Fibroblast of the aortic adventitia (primary cell): ENCODE measurements at regions not wholly inside any gene's neighbourhood (a gene's known extent, or its start where the extent isn't known, plus 50 kb on each side); places are given as distances from the start of the nearest gene placed in this dataset.
A peak's percentile ranks its signal among the peaks of the same experiment; 100 is the strongest.

Source experiments
- DNase-seq: peaks from one replicate; pipeline ENCODE4 v3.0.0-alpha.2; 2010; ENCODE audit warnings: low read depth
- H3K4me3 ChIP-seq: 2 replicates; pipeline ENCODE4 v1.5.1; 2011; ENCODE audit warnings: low read depth, mild to moderate bottlenecking, control low read depth, low read length, moderate library complexity
- TF ChIP-seq, protein P1 (sequence below): IDR thresholded peaks from 2 replicates; pipeline ENCODE4 v1.5.1; 2011; ENCODE audit warnings: mild to moderate bottlenecking, low read length, control low read depth, inconsistent platforms; ENCODE audit not compliant: insufficient read depth

DNA sequence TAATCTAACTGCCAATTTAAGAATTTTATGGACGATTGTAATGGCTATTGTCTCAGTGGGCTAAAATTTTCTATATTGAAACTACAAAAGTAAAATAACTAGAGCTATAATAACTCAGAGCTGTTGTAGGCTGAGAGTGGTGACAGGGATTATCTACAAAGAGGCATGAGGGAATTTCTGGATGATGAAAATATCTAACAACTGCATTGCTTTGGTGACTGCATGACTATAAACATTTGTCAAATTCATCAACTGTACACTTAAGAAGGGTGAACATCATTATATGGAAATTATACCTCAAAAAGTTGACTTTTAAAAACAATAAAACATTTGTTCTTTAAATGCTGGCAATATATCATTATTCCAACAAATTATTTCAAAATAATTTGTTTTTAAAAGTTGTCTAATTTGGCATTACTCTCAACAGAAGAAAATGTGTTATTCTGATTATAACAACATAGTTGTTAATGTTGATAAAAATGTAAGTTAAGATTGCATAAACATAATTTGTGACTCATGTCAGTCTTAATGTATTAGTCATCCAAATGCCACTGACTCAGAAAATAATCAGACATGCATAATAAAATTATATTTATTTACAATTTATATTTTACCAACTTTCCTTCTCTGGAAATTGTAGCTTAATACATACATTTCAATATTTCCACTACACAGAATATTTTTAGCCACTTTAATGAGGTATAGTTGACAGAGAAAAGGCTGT, 865.1 kb upstream of the VRK2 start:
- TF ChIP-seq, protein P1, sequence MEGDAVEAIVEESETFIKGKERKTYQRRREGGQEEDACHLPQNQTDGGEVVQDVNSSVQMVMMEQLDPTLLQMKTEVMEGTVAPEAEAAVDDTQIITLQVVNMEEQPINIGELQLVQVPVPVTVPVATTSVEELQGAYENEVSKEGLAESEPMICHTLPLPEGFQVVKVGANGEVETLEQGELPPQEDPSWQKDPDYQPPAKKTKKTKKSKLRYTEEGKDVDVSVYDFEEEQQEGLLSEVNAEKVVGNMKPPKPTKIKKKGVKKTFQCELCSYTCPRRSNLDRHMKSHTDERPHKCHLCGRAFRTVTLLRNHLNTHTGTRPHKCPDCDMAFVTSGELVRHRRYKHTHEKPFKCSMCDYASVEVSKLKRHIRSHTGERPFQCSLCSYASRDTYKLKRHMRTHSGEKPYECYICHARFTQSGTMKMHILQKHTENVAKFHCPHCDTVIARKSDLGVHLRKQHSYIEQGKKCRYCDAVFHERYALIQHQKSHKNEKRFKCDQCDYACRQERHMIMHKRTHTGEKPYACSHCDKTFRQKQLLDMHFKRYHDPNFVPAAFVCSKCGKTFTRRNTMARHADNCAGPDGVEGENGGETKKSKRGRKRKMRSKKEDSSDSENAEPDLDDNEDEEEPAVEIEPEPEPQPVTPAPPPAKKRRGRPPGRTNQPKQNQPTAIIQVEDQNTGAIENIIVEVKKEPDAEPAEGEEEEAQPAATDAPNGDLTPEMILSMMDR, result no peak
- peak; percentile 5 for DNase-seq

DNA sequence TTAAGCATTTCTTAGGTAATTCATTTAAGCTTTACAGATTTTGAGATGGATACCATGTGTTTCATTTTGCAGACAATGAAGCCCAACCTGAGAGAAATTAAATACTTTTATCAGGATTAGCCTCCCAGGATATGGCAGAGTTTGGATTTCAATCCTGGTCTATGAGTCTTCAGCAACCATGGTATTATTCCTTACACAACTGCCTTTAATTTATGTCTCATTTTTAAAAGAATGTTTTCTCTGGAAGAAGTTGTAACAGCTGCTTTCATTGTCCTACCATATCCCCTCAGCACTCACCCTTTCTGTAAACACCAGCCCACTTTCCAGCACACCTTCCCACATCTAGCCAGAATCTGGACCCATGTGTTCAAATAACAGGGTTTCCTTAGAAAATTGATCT, 863.7 kb upstream of the VRK2 start:
- DNase-seq, result peak; percentile 6
- no peak overlapping the region for H3K4me3 ChIP-seq
- TF ChIP-seq, protein P1, result no peak

More for the DNA sequence above, 865.1 kb upstream of the VRK2 start:
- no peak overlapping the region for H3K4me3 ChIP-seq

GRCh38 chr2:57185568-57185967, 861.0 kb upstream of the VRK2 start:
- TF ChIP-seq, protein P1, result no peak
- DNase-seq, result no peak
- H3K4me3 ChIP-seq, result no peak overlapping the region

DNA sequence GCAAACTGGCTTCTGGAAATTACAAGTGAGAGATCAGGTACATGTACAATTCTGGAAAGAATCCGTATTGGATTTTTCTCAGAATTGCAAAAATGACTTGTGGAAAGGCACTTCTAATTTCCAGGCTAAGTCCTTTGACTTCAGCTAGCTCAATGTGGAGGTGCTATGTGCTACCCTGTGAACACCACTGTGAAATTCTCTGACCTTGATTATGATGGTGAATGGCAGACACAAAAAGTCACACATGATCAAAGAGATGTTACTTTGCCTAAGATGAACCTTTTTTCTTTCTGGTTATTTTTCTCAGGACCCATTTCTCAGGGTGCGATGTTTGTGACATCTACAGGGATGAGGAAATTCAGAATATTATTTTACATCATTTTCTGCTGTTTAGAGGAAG, 856.6 kb upstream of the VRK2 start:
- no peak for DNase-seq
- TF ChIP-seq, protein P1, result no peak
- H3K4me3 ChIP-seq, result no peak overlapping the region

- DNase-seq, result no peak
- no peak overlapping the region for H3K4me3 ChIP-seq
- TF ChIP-seq, protein P1, result no peak
Observed at GRCh38 chr2:57199663-57200062, 846.9 kb upstream of the VRK2 start.

DNA sequence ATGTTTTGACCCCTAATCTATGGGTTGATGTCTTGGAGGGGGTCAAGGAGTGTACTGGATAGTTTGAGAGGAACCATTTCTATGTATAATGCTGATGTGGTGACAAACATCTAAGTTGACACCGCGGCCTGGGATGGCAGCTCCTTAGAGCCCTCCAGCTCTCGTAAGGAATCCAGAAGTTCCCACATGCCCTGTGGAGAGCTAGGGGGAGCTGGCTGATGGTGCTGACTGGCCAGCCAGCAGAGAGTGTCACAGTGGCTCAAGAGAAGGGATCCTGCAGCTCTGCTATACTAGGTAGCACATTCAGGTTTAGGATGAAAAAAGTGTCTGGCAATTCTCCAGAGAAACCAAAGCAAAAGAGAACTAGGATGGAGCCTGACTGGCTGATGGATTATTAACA, 842.2 kb upstream of the VRK2 start:
- TF ChIP-seq, protein P1, result no peak
- DNase-seq, result no peak
- H3K4me3 ChIP-seq, result no peak overlapping the region

DNA sequence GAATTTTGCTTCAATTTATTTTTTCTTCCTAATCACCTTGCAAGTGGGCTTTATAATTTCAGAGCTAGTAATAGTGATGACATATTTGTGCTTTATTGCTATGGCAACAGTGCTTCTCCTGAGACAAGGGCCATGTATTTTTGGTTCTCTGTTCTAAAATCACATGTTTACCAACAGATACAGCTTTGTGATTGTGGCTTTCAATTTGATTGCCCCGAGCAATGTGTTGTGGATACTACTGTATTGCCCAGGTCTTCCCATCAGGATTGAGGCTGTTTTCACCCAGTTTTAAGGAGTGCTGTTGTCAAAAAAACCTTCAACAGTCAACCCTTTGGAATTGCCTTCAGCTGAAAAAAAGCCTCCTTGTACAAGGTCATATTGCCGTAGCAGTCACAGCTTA, 841.4 kb upstream of the VRK2 start:
- no peak for DNase-seq
- H3K4me3 ChIP-seq, result no peak overlapping the region
- TF ChIP-seq, protein P1, result no peak
